ENCODE measurements at regions not wholly inside any gene's neighbourhood (a gene's known extent, or its start where the extent isn't known, plus 50 kb on each side); places are given as distances from the start of the nearest gene placed in this dataset.
"Not testable (repeated sequence)": the region's sequence is repeated elsewhere in the genome, so short reads cannot be mapped to it uniquely, and the experiment has no call there.

DNA sequence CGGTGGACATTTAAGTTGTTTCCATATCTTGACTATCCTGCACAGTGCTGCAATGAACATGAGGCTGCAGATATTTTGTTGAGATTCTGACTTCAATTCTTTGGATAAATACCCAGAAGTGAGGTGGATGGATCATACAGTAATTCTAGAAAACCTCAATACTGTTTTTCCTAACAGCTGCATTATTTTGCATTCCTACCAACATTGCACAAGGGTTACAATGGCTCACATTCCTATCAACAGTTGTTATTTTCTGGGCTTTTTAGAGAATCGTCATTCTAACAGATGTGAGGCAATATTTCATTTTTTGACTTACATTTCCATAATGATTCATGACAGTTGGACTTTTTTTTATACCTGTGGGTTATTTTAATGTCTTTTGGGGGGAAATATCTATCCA is 716.9 kb upstream of the ANO3 start:
- no peak for DNase-seq (ENCODE audit: low read depth)
- no peak overlapping the region for H3K4me3 ChIP-seq (ENCODE audit: low read depth, low read length)
- TF ChIP-seq, protein P1, sequence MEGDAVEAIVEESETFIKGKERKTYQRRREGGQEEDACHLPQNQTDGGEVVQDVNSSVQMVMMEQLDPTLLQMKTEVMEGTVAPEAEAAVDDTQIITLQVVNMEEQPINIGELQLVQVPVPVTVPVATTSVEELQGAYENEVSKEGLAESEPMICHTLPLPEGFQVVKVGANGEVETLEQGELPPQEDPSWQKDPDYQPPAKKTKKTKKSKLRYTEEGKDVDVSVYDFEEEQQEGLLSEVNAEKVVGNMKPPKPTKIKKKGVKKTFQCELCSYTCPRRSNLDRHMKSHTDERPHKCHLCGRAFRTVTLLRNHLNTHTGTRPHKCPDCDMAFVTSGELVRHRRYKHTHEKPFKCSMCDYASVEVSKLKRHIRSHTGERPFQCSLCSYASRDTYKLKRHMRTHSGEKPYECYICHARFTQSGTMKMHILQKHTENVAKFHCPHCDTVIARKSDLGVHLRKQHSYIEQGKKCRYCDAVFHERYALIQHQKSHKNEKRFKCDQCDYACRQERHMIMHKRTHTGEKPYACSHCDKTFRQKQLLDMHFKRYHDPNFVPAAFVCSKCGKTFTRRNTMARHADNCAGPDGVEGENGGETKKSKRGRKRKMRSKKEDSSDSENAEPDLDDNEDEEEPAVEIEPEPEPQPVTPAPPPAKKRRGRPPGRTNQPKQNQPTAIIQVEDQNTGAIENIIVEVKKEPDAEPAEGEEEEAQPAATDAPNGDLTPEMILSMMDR (IDR thresholded peaks at IDR 0.05; ENCODE audit: insufficient read depth, low read depth, low read length, missing control alignments) = no peak

DNA sequence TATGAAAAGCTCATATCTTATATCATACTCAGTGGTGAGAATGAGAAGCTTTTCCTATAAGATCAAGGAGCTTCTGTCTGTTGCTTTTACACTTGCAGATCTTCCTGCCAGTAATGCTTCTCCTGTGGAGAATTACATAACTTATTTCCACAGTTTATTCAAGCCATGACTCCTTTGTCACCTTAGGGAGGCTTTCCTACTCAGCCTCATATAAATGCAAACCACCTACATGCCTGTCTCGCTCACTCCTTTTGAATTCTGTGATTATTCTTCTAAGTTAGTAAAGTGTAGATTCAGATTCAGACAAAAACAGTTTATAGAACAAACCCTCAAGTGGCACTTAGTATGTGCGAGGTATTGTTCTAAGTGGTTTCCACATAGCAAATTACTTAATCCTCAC is 716.1 kb upstream of the ANO3 start:
- TF ChIP-seq, protein P1 (IDR thresholded peaks at IDR 0.05; ENCODE audit: insufficient read depth, low read depth, low read length, missing control alignments) = no peak

DNA sequence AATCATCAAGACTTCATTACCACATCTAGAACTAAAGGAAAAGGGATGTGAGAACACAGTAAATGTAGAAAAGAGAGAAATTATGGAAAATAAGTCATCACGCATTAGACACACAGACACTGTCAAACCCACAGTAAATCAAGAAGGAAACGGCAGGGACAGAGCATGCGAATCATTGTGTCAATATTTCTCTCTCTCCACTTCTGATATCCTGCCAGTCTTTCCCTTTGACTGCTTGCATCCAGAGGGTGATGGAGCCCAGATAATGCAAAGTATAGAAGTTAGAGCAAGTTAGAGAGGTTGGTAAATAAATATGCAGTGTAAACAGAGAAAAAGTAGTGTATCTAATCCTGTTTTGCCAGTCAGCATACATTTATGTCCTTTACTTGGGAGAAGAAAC is 706.8 kb upstream of the ANO3 start:
- H3K4me3 ChIP-seq (ENCODE audit: low read depth, low read length) = no peak overlapping the region
- DNase-seq (ENCODE audit: low read depth) = no peak
- TF ChIP-seq, protein P1 (IDR thresholded peaks at IDR 0.05; ENCODE audit: insufficient read depth, low read depth, low read length, missing control alignments) = no peak

More for the DNA sequence above, 716.1 kb upstream of the ANO3 start:
- no peak overlapping the region for H3K4me3 ChIP-seq (ENCODE audit: low read depth, low read length)
- DNase-seq (ENCODE audit: low read depth) = no peak

DNA sequence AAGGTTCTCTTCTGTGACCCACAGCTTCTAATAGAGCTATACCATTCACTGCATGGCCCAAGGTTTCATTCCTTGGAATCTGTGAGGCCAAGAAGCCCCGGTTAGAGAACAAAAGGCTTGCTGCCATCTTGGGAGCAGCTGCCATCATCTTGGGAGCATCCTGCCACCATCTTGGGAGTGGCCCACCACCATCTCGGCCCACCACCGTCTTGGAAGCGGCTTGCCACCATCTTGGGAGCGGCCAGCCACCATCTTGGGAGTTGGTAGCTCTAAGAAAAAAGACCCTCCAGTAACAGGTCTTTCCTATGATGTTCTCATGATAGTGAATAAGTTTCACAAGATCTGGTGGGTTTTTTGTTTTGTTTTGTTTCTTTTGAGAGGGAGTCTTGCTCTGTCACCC is 703.9 kb upstream of the ANO3 start:
- DNase-seq (ENCODE audit: low read depth) = no peak
- H3K4me3 ChIP-seq (ENCODE audit: low read depth, low read length) = no peak overlapping the region
- TF ChIP-seq, protein P1 (IDR thresholded peaks at IDR 0.05; ENCODE audit: insufficient read depth, low read depth, low read length, missing control alignments) = no peak

DNA sequence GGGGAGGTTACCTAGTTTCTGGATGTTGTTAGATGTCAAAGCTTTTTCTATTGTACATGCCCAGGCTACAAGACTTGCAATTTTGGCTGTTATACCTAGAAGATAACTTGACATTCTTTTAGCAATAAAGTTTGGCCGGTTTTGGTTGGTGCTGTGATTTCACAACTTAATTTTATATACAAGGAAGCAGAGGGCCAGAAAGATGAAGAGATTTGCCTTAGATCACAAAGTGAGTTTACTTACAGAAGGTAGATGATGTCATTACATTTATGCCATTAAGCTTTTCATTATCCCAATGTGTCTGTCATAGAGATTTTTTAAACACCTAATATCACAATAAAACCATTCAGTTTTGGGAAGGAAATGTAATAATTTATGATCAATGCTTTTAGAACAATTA is 698.7 kb upstream of the ANO3 start:
- TF ChIP-seq, protein P1 (IDR thresholded peaks at IDR 0.05; ENCODE audit: insufficient read depth, low read depth, low read length, missing control alignments) = no peak
- DNase-seq (ENCODE audit: low read depth) = no peak
- no peak overlapping the region for H3K4me3 ChIP-seq (ENCODE audit: low read depth, low read length)

DNA sequence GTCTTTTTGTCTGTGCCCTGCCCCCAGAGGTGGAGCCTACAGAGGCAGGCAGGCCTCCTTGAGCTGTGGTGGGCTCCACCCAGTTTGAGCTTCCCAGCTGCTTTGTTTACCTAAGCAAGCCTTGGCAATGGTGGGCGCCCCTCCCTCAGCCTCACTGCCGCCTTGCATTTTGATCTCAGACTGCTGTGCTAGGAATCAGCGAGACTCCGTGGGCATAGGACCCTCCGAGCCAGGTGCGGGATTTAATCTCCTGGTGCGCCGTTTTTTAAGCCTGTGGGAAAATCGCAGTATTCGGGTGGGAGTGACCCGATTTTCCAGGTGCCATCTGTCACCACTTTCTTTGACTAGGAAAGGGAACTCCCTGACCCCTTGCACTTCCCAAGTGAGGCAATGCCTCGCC is 682.7 kb upstream of the ANO3 start:
- H3K4me3 ChIP-seq (ENCODE audit: low read depth, low read length) = not testable (repeated sequence)

DNA sequence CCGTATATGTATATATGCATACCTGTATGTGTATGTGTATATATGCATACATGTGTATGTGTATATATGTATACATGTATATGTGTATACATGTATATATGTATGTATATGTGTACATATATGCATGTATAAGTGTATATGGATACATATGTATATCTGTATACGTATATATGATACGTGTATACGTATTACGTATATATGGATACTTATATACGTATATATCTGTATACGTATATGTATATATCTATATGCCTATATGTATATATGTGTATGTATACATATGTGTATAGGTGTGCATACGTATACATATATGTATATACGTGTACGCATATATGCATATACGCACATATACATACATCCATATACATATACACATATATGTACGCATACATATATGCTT is 681.6 kb upstream of the ANO3 start:
- no peak for DNase-seq (ENCODE audit: low read depth)
- TF ChIP-seq, protein P1 (IDR thresholded peaks at IDR 0.05; ENCODE audit: insufficient read depth, low read depth, low read length, missing control alignments) = no peak
- no peak overlapping the region for H3K4me3 ChIP-seq (ENCODE audit: low read depth, low read length)

More for the DNA sequence above, 682.7 kb upstream of the ANO3 start:
- not testable (repeated sequence) for DNase-seq (ENCODE audit: low read depth)

Measured in GM12865 (cell line).